ENCODE measurements at regions not wholly inside any gene's neighbourhood (a gene's known extent, or its start where the extent isn't known, plus 50 kb on each side); places are given as distances from the start of the nearest gene placed in this dataset.
A peak's percentile ranks its signal among the peaks of the same experiment; 100 is the strongest.

GRCh38 chr11:13183094-13183825 lies 94.3 kb upstream of the BMAL1 start:
- intact Hi-C loops (cut with DNase I; ENCODE audit: low total_unique reads) = no loop called here
- Histone ChIP-seq H3K36me3 (no peaks in the 10 kb centered on the region), H3K4me1 (peaks cover 0 to 9% (median 6%) of the 10 kb centered on the region in 4 donors), H3K27me3 (no peaks in the 10 kb centered on the region), H3K27ac (no peak overlapping the region), H3K4me3 (peak overlapping the region in 1 of 2 donors; percentile 1), H3K9me3 (peaks cover 0 to 17% (median 9%) of the 10 kb centered on the region in 3 donors)
- TF ChIP-seq CTCF (IDR thresholded peaks at IDR 0.05) = peak; percentile 25 to 30
- no peak for DNase-seq

- Histone ChIP-seq H3K4me3 (no peak overlapping the region), H3K27ac (no peak overlapping the region), H3K9me3 (peaks cover 0 to 22% (median 12%) of the 10 kb centered on the region in 3 donors), H3K4me1 (peaks cover 0 to 9% (median 6%) of the 10 kb centered on the region in 4 donors), H3K36me3 (no peaks in the 10 kb centered on the region), H3K27me3 (no peaks in the 10 kb centered on the region)
- DNase-seq = no peak
- TF ChIP-seq CTCF (IDR thresholded peaks at IDR 0.05) = no peak
- intact Hi-C loops (cut with DNase I; ENCODE audit: low total_unique reads) = no loop called here
Measured at GRCh38 chr11:13183826-13184196, 93.8 kb upstream of the BMAL1 start.

GRCh38 chr11:13184295-13184794 lies 93.2 kb upstream of the BMAL1 start:
- Histone ChIP-seq H3K4me1 (peaks cover 0 to 9% (median 6%) of the 10 kb centered on the region in 4 donors), H3K9me3 (peaks cover 0 to 24% (median 12%) of the 10 kb centered on the region in 3 donors), H3K4me3 (no peak overlapping the region), H3K27me3 (no peaks in the 10 kb centered on the region), H3K36me3 (no peaks in the 10 kb centered on the region), H3K27ac (no peak overlapping the region)
- DNase-seq = no peak
- intact Hi-C loops (cut with DNase I; ENCODE audit: low total_unique reads) = no loop called here
- no peak for TF ChIP-seq CTCF (IDR thresholded peaks at IDR 0.05)

GRCh38 chr11:13188179-13188578 lies 89.4 kb upstream of the BMAL1 start:
- intact Hi-C loops (cut with DNase I; ENCODE audit: low total_unique reads) = no loop called here
- H3K36me3 ChIP-seq = no peaks in the 10 kb centered on the region
- no peak overlapping the region for H3K27ac ChIP-seq
- H3K27me3 ChIP-seq = peaks cover 0 to 4% of the 10 kb centered on the region in 2 donors
- peaks cover 0 to 4% (median 3%) of the 10 kb centered on the region in 4 donors for H3K4me1 ChIP-seq
- no peak for TF ChIP-seq CTCF (IDR thresholded peaks at IDR 0.05)
- H3K4me3 ChIP-seq = no peak overlapping the region
- peaks cover 0 to 24% (median 12%) of the 10 kb centered on the region in 3 donors for H3K9me3 ChIP-seq
- no peak for DNase-seq

GRCh38 chr11:13189561-13190426 lies 87.8 kb upstream of the BMAL1 start:
- H3K9me3 ChIP-seq = peaks cover 0 to 24% (median 12%) of the 10 kb centered on the region in 3 donors
- TF ChIP-seq CTCF (IDR thresholded peaks at IDR 0.05) = no peak
- DNase-seq = no peak
- no peak overlapping the region for H3K27ac ChIP-seq
- H3K4me3 ChIP-seq = no peak overlapping the region
- peaks cover 0 to 4% of the 10 kb centered on the region in 2 donors for H3K27me3 ChIP-seq
- intact Hi-C loops (cut with DNase I; ENCODE audit: low total_unique reads) = no loop called here
- no peaks in the 10 kb centered on the region for H3K36me3 ChIP-seq
- no peaks in the 10 kb centered on the region for H3K4me1 ChIP-seq
